ENCODE measurements at regions not wholly inside any gene's neighbourhood (a gene's known extent, or its start where the extent isn't known, plus 50 kb on each side); places are given as distances from the start of the nearest gene placed in this dataset.
A peak's percentile ranks its signal among the peaks of the same experiment; 100 is the strongest.
"Not testable (repeated sequence)": the region's sequence is repeated elsewhere in the genome, so short reads cannot be mapped to it uniquely, and the experiment has no call there.

- Histone ChIP-seq H3K4me1 (ENCODE audit: control insufficient read depth in 1 of 2, insufficient read depth in 2 of 2, low read length in 2 of 2) (peaks cover 0 to 10% of the 10 kb centered on the region in 2 donors), H3K27ac (ENCODE audit: low read length) (no peak overlapping the region), H3K9me3 (ENCODE audit: control insufficient read depth in 1 of 2, low read length in 2 of 2) (no peaks in the 10 kb centered on the region), H3K4me3 (ENCODE audit: low read depth in 1 of 2, low read length in 2 of 2) (no peak overlapping the region), H3K27me3 (ENCODE audit: low read depth, low read length) (no peaks in the 10 kb centered on the region), H3K36me3 (ENCODE audit: control insufficient read depth in 1 of 2, insufficient read depth in 2 of 2, low read length in 2 of 2) (no peaks in the 10 kb centered on the region)
These were observed 201.9 kb downstream of the KCTD12 start for GRCh38 chr13:76684336-76684735.

GRCh38 chr13:76683854-76684253 lies 202.4 kb downstream of the KCTD12 start:
- peaks cover 0 to 10% of the 10 kb centered on the region in 2 donors for H3K4me1 ChIP-seq (ENCODE audit: control insufficient read depth in 1 of 2, insufficient read depth in 2 of 2, low read length in 2 of 2)
- H3K27ac ChIP-seq (ENCODE audit: low read length) = no peak overlapping the region
- no peaks in the 10 kb centered on the region for H3K9me3 ChIP-seq (ENCODE audit: control insufficient read depth in 1 of 2, low read length in 2 of 2)
- no peak overlapping the region for H3K4me3 ChIP-seq (ENCODE audit: low read depth in 1 of 2, low read length in 2 of 2)
- H3K36me3 ChIP-seq (ENCODE audit: control insufficient read depth in 1 of 2, insufficient read depth in 2 of 2, low read length in 2 of 2) = no peaks in the 10 kb centered on the region
- H3K27me3 ChIP-seq (ENCODE audit: low read depth, low read length) = no peaks in the 10 kb centered on the region

DNA sequence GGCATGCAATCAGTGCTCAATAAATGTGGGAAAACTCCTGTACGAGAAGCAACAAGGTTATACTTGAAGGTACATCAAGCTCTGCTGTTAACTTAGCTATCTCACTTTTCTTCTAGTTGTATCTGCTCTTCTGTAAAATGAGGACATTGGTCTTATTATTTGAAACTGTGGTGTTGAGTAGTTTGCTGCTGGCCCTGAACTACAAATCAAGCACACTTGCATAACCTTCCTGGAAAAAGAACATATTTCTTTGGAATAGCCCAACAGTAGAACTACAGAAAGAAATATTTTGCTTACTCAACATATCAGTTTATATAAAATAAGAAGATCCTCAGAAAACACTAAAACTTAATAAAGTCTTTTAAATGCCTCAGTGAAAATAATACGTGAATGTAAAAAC lies 203.0 kb downstream of the KCTD12 start:
- Histone ChIP-seq H3K27ac (ENCODE audit: low read length) (no peak overlapping the region), H3K9me3 (ENCODE audit: control insufficient read depth in 1 of 2, low read length in 2 of 2) (no peaks in the 10 kb centered on the region), H3K27me3 (ENCODE audit: low read depth, low read length) (no peaks in the 10 kb centered on the region)

GRCh38 chr13:76680112-76680511 lies 206.1 kb downstream of the KCTD12 start:
- no peak overlapping the region for H3K4me3 ChIP-seq (ENCODE audit: low read depth in 1 of 2, low read length in 2 of 2)
- peaks cover 0 to 10% of the 10 kb centered on the region in 2 donors for H3K4me1 ChIP-seq (ENCODE audit: control insufficient read depth in 1 of 2, insufficient read depth in 2 of 2, low read length in 2 of 2)
- no peaks in the 10 kb centered on the region for H3K9me3 ChIP-seq (ENCODE audit: control insufficient read depth in 1 of 2, low read length in 2 of 2)
- no peaks in the 10 kb centered on the region for H3K36me3 ChIP-seq (ENCODE audit: control insufficient read depth in 1 of 2, insufficient read depth in 2 of 2, low read length in 2 of 2)
- no peak overlapping the region for H3K27ac ChIP-seq (ENCODE audit: low read length)
- H3K27me3 ChIP-seq (ENCODE audit: low read depth, low read length) = no peaks in the 10 kb centered on the region

More for the DNA sequence above, 203.0 kb downstream of the KCTD12 start:
- H3K4me3 ChIP-seq (ENCODE audit: low read depth in 1 of 2, low read length in 2 of 2) = no peak overlapping the region
- H3K36me3 ChIP-seq (ENCODE audit: control insufficient read depth in 1 of 2, insufficient read depth in 2 of 2, low read length in 2 of 2) = no peaks in the 10 kb centered on the region
- H3K4me1 ChIP-seq (ENCODE audit: control insufficient read depth in 1 of 2, insufficient read depth in 2 of 2, low read length in 2 of 2) = peaks cover 0 to 10% of the 10 kb centered on the region in 2 donors

DNA sequence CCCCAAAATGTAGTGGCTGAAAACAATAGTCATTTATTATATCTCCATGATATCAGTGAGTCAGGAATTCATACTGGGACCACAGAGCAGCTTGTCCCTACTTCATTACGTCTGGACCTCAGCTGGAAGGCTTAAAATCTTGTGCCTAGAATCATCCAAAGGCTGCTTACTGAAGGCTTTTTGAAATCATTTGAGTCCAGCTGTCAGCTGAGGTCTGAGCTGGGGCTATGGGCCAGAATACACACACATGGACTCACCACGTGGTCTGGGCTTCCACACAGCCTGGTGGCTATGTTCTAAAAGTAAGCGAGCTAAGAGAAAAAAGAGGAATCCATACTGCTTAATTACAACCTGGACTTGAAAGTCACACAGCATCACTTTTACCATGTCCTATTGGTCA lies 209.2 kb downstream of the KCTD12 start:
- Histone ChIP-seq H3K4me3 (ENCODE audit: low read depth in 1 of 2, low read length in 2 of 2) (no peak overlapping the region), H3K9me3 (ENCODE audit: control insufficient read depth in 1 of 2, low read length in 2 of 2) (no peaks in the 10 kb centered on the region), H3K27me3 (ENCODE audit: low read depth, low read length) (no peaks in the 10 kb centered on the region), H3K36me3 (ENCODE audit: control insufficient read depth in 1 of 2, insufficient read depth in 2 of 2, low read length in 2 of 2) (no peaks in the 10 kb centered on the region), H3K4me1 (ENCODE audit: control insufficient read depth in 1 of 2, insufficient read depth in 2 of 2, low read length in 2 of 2) (no peaks in the 10 kb centered on the region), H3K27ac (ENCODE audit: low read length) (peak overlapping the region; percentile 5)

DNA sequence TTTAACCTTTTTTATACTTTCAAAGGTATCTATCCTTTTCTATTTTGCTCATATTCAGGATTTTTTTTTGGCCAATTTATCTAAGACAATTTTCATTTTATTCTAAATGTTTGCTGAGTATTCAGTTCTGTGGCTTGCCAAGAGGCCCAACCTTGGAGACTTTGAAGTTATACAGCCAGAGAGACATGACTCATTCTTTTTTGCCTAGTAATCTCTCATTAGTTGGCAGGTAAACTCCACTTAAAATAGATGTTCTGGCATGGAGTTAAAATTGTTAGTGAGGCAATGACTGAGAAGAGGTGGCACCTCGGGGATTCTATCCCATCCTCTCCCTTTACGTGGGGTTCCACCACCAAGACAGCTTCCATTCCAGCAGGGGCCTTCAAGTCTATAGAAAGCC lies 213.8 kb downstream of the KCTD12 start:
- Histone ChIP-seq H3K9me3 (ENCODE audit: control insufficient read depth in 1 of 2, low read length in 2 of 2) (no peaks in the 10 kb centered on the region), H3K36me3 (ENCODE audit: control insufficient read depth in 1 of 2, insufficient read depth in 2 of 2, low read length in 2 of 2) (no peaks in the 10 kb centered on the region), H3K4me1 (ENCODE audit: control insufficient read depth in 1 of 2, insufficient read depth in 2 of 2, low read length in 2 of 2) (no peaks in the 10 kb centered on the region), H3K27me3 (ENCODE audit: low read depth, low read length) (no peaks in the 10 kb centered on the region), H3K27ac (ENCODE audit: low read length) (no peak overlapping the region), H3K4me3 (ENCODE audit: low read depth in 1 of 2, low read length in 2 of 2) (no peak overlapping the region)

- Histone ChIP-seq H3K27me3 (ENCODE audit: low read depth, low read length) (no peaks in the 10 kb centered on the region), H3K9me3 (ENCODE audit: control insufficient read depth in 1 of 2, low read length in 2 of 2) (no peaks in the 10 kb centered on the region), H3K4me3 (ENCODE audit: low read depth in 1 of 2, low read length in 2 of 2) (no peak overlapping the region), H3K27ac (ENCODE audit: low read length) (no peak overlapping the region), H3K36me3 (ENCODE audit: control insufficient read depth in 1 of 2, insufficient read depth in 2 of 2, low read length in 2 of 2) (no peaks in the 10 kb centered on the region), H3K4me1 (ENCODE audit: control insufficient read depth in 1 of 2, insufficient read depth in 2 of 2, low read length in 2 of 2) (peaks cover 0 to 4% of the 10 kb centered on the region in 2 donors)
These were observed 217.5 kb downstream of the KCTD12 start for GRCh38 chr13:76668716-76669115.

DNA sequence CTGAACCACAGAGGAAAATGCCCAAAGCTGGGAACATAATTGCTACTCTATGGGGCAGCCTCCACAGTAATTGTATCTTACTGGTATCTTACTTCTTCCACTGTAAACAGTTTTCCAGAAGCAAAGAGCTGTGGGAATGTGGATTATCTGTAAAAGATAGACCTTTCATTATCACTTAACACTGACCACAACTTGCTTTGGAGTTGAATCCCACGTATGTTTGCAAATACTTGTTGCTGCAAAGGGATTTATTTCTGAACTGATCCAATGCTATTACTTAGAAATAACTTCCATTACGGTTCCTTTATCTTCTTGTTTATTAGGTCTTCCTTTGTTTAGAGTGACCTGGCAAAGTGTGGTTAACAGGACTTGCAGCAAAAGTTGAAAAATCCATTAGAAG lies 218.1 kb downstream of the KCTD12 start:
- Histone ChIP-seq H3K4me1 (ENCODE audit: control insufficient read depth in 1 of 2, insufficient read depth in 2 of 2, low read length in 2 of 2) (peaks cover 0 to 4% of the 10 kb centered on the region in 2 donors), H3K27me3 (ENCODE audit: low read depth, low read length) (no peaks in the 10 kb centered on the region), H3K4me3 (ENCODE audit: low read depth in 1 of 2, low read length in 2 of 2) (no peak overlapping the region), H3K9me3 (ENCODE audit: control insufficient read depth in 1 of 2, low read length in 2 of 2) (no peaks in the 10 kb centered on the region), H3K36me3 (ENCODE audit: control insufficient read depth in 1 of 2, insufficient read depth in 2 of 2, low read length in 2 of 2) (no peaks in the 10 kb centered on the region), H3K27ac (ENCODE audit: low read length) (no peak overlapping the region)

GRCh38 chr13:76667551-76667950 lies 218.7 kb downstream of the KCTD12 start:
- no peaks in the 10 kb centered on the region for H3K36me3 ChIP-seq (ENCODE audit: control insufficient read depth in 1 of 2, insufficient read depth in 2 of 2, low read length in 2 of 2)
- no peaks in the 10 kb centered on the region for H3K9me3 ChIP-seq (ENCODE audit: control insufficient read depth in 1 of 2, low read length in 2 of 2)
- no peaks in the 10 kb centered on the region for H3K27me3 ChIP-seq (ENCODE audit: low read depth, low read length)
- no peak overlapping the region for H3K4me3 ChIP-seq (ENCODE audit: low read depth in 1 of 2, low read length in 2 of 2)
- no peak overlapping the region for H3K27ac ChIP-seq (ENCODE audit: low read length)
- peaks cover 0 to 4% of the 10 kb centered on the region in 2 donors for H3K4me1 ChIP-seq (ENCODE audit: control insufficient read depth in 1 of 2, insufficient read depth in 2 of 2, low read length in 2 of 2)

DNA sequence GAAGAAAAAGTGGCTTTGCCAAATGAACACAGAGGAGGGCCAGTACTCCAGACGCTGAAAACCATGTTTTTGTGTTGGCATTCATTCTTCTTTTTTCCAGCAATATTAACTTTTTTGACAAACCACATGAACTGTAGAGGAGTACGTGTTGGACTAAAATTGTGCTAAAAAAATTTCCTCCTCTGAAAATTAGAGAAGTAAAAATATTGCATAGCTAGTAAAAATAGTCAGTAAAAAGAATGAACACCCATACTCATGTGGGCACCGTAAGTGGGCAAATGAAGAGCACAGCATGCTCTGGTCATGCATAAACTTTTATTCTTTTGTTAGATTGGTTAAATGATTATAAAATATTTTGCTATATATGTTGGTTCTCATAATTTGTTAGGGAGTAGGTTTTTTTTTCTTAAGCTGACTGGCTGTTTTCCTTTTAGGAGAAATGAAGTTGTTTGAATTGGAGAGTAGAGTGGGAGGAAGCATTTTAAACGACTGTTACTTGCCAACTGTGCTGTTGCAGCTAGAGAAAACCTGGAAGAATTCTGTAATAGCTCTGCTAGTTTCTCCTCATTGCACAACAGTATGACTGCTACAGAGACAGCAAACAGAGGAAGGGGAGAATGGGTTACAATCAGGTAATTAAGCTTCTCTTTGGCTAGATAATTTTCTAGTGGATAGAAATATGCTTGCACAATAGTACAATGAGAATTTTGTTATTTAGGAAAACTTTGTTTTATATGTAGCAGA lies 222.4 kb downstream of the KCTD12 start:
- Histone ChIP-seq H3K27ac (ENCODE audit: low read length) (no peak overlapping the region), H3K4me3 (ENCODE audit: low read depth in 1 of 2, low read length in 2 of 2) (no peak overlapping the region), H3K9me3 (ENCODE audit: control insufficient read depth in 1 of 2, low read length in 2 of 2) (no peaks in the 10 kb centered on the region), H3K4me1 (ENCODE audit: control insufficient read depth in 1 of 2, insufficient read depth in 2 of 2, low read length in 2 of 2) (peaks cover 0 to 4% of the 10 kb centered on the region in 2 donors), H3K27me3 (ENCODE audit: low read depth, low read length) (no peaks in the 10 kb centered on the region), H3K36me3 (ENCODE audit: control insufficient read depth in 1 of 2, insufficient read depth in 2 of 2, low read length in 2 of 2) (no peaks in the 10 kb centered on the region)

- not testable (repeated sequence) for H3K27me3 ChIP-seq (ENCODE audit: low read depth, low read length); H3K27ac ChIP-seq (ENCODE audit: low read length); H3K4me1 ChIP-seq (ENCODE audit: control insufficient read depth in 1 of 2, insufficient read depth in 2 of 2, low read length in 2 of 2)
These were observed 227.1 kb downstream of the KCTD12 start for GRCh38 chr13:76659074-76659473.

DNA sequence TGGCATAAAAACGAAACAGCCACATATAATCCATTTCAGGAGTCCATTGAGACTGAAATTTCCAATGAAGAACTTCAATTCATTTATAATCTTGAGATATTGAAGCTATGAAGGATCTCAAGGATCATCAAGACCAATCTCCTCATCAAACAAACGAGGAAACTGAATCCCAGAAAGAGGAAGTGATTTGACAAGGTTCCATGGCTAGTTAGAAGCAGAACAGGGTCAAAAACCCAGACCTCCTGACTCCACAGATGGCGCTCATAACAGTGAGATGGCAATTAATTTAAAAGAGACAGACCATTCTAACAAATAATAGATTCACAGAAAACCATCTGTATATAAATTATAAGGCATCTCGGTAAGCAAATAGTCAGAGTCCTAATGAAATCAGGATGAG lies 229.7 kb downstream of the KCTD12 start:
- Histone ChIP-seq H3K9me3 (ENCODE audit: control insufficient read depth in 1 of 2, low read length in 2 of 2) (no peaks in the 10 kb centered on the region), H3K27ac (ENCODE audit: low read length) (no peak overlapping the region), H3K4me3 (ENCODE audit: low read depth in 1 of 2, low read length in 2 of 2) (no peak overlapping the region)

More at GRCh38 chr13:76659074-76659473, 227.1 kb downstream of the KCTD12 start:
- not testable (repeated sequence) for H3K4me3 ChIP-seq (ENCODE audit: low read depth in 1 of 2, low read length in 2 of 2); H3K9me3 ChIP-seq (ENCODE audit: control insufficient read depth in 1 of 2, low read length in 2 of 2); H3K36me3 ChIP-seq (ENCODE audit: control insufficient read depth in 1 of 2, insufficient read depth in 2 of 2, low read length in 2 of 2)

More for the DNA sequence above, 229.7 kb downstream of the KCTD12 start:
- Histone ChIP-seq H3K36me3 (ENCODE audit: control insufficient read depth in 1 of 2, insufficient read depth in 2 of 2, low read length in 2 of 2) (no peaks in the 10 kb centered on the region), H3K4me1 (ENCODE audit: control insufficient read depth in 1 of 2, insufficient read depth in 2 of 2, low read length in 2 of 2) (no peaks in the 10 kb centered on the region), H3K27me3 (ENCODE audit: low read depth, low read length) (no peaks in the 10 kb centered on the region)

All from muscle layer of duodenum (tissue), 2 donors.